ENCODE measurements at regions not wholly inside any gene's neighbourhood (a gene's known extent, or its start where the extent isn't known, plus 50 kb on each side); places are given as distances from the start of the nearest gene placed in this dataset.
"Not testable (repeated sequence)": the region's sequence is repeated elsewhere in the genome, so short reads cannot be mapped to it uniquely, and the experiment has no call there.

- TF ChIP-seq CBX5 (IDR thresholded peaks at IDR 0.05; ENCODE audit: borderline replicate concordance, low read depth); PHF8 (IDR thresholded peaks at IDR 0.05; ENCODE audit: borderline replicate concordance, low read length); ZNF280A (IDR thresholded peaks at IDR 0.05; ENCODE audit: low read depth, partially characterized antibody); ZZZ3 (IDR thresholded peaks at IDR 0.05); EZH2 (IDR thresholded peaks at IDR 0.05; ENCODE audit: borderline replicate concordance, low read depth, low read length): not testable (repeated sequence)
Observed at GRCh38 chrX:150232222-150232621, 130.9 kb upstream of the MAMLD1 start.

All from K562 (cell line).